Skeletal muscle cell (primary cell): ENCODE measurements at regions not wholly inside any gene's neighbourhood (a gene's known extent, or its start where the extent isn't known, plus 50 kb on each side); places are given as distances from the start of the nearest gene placed in this dataset.
"Not testable (repeated sequence)": the region's sequence is repeated elsewhere in the genome, so short reads cannot be mapped to it uniquely, and the experiment has no call there.

ENCODE experiments used
- DNase-seq: peaks from one replicate; pipeline ENCODE4 v3.0.0-alpha.2; 2010; ENCODE audit warnings: low read depth
- H3K4me3 ChIP-seq: 2 replicates; pipeline ENCODE4 v1.5.1; 2011; ENCODE audit warnings: low read depth, mild to moderate bottlenecking, control low read depth, low read length, moderate library complexity

- DNase-seq, result no peak
- no peak overlapping the region for H3K4me3 ChIP-seq
Measured at GRCh38 chr11:103749158-103749557, 287.3 kb upstream of the DDI1 start.

- DNase-seq, result no peak
Measured at GRCh38 chr11:103768816-103769215, 267.6 kb upstream of the DDI1 start.

GRCh38 chr11:103773059-103773458, 263.4 kb upstream of the DDI1 start:
- peak; percentile 87 for DNase-seq
- H3K4me3 ChIP-seq, result no peak overlapping the region

More at GRCh38 chr11:103768816-103769215, 267.6 kb upstream of the DDI1 start:
- H3K4me3 ChIP-seq, result no peak overlapping the region

GRCh38 chr11:103773537-103773936, 262.9 kb upstream of the DDI1 start:
- DNase-seq, result no peak

GRCh38 chr11:103779054-103779453, 257.4 kb upstream of the DDI1 start:
- no peak for DNase-seq

More at GRCh38 chr11:103773537-103773936, 262.9 kb upstream of the DDI1 start:
- no peak overlapping the region for H3K4me3 ChIP-seq

GRCh38 chr11:103789952-103790351, 246.5 kb upstream of the DDI1 start:
- no peak for DNase-seq
- H3K4me3 ChIP-seq, result no peak overlapping the region

More at GRCh38 chr11:103779054-103779453, 257.4 kb upstream of the DDI1 start:
- H3K4me3 ChIP-seq, result no peak overlapping the region

GRCh38 chr11:103792981-103793468, 243.4 kb upstream of the DDI1 start:
- no peak for DNase-seq
- no peak overlapping the region for H3K4me3 ChIP-seq

GRCh38 chr11:103794262-103794661, 242.2 kb upstream of the DDI1 start:
- DNase-seq, result peak; percentile 32
- no peak overlapping the region for H3K4me3 ChIP-seq

- no peak overlapping the region for H3K4me3 ChIP-seq
- DNase-seq, result peak; percentile 84
Measured at GRCh38 chr11:103798026-103798425, 238.4 kb upstream of the DDI1 start.

- no peak for DNase-seq
- no peak overlapping the region for H3K4me3 ChIP-seq
Measured at GRCh38 chr11:103798446-103798845, 238.0 kb upstream of the DDI1 start.

- DNase-seq, result no peak
- no peak overlapping the region for H3K4me3 ChIP-seq
Measured at GRCh38 chr11:103800406-103801114, 235.9 kb upstream of the DDI1 start.

- no peak for DNase-seq
- no peak overlapping the region for H3K4me3 ChIP-seq
Measured at GRCh38 chr11:103803062-103803461, 233.4 kb upstream of the DDI1 start.

GRCh38 chr11:103805688-103806009, 230.8 kb upstream of the DDI1 start:
- H3K4me3 ChIP-seq, result no peak overlapping the region
- no peak for DNase-seq

- no peak overlapping the region for H3K4me3 ChIP-seq
- DNase-seq, result peak; percentile 64
Measured at GRCh38 chr11:103806130-103806895, 230.1 kb upstream of the DDI1 start.

GRCh38 chr11:103807806-103808205, 228.6 kb upstream of the DDI1 start:
- DNase-seq, result no peak
- H3K4me3 ChIP-seq, result no peak overlapping the region

- no peak for DNase-seq
- no peak overlapping the region for H3K4me3 ChIP-seq
Measured at GRCh38 chr11:103808252-103808651, 228.2 kb upstream of the DDI1 start.

GRCh38 chr11:103811870-103812455, 224.5 kb upstream of the DDI1 start:
- DNase-seq, result no peak
- no peak overlapping the region for H3K4me3 ChIP-seq

- no peak overlapping the region for H3K4me3 ChIP-seq
- DNase-seq, result no peak
Measured at GRCh38 chr11:103812680-103813079, 223.8 kb upstream of the DDI1 start.

GRCh38 chr11:103820345-103820744, 216.1 kb upstream of the DDI1 start:
- not testable (repeated sequence) for H3K4me3 ChIP-seq, DNase-seq

GRCh38 chr11:103824116-103824515, 212.3 kb upstream of the DDI1 start:
- no peak overlapping the region for H3K4me3 ChIP-seq
- no peak for DNase-seq
